ENCODE measurements at regions not wholly inside any gene's neighbourhood (a gene's known extent, or its start where the extent isn't known, plus 50 kb on each side); places are given as distances from the start of the nearest gene placed in this dataset.

- ATAC-seq = no peak
These were observed 112.9 kb upstream of the NOCT start for GRCh38 chr4:138902705-138903104.

GRCh38 chr4:138901177-138901576 is 114.4 kb upstream of the NOCT start:
- ATAC-seq = no peak
- TF ChIP-seq BACH2 (CRISPR knock-in tag; IDR thresholded peaks at IDR 0.05; ENCODE audit: borderline replicate concordance) (no peak), CSDC2 (CRISPR knock-in tag; IDR thresholded peaks at IDR 0.05) (no peak), ZNF8 (CRISPR knock-in tag; IDR thresholded peaks at IDR 0.05) (no peak), TOX (CRISPR knock-in tag; IDR thresholded peaks at IDR 0.05; ENCODE audit: borderline replicate concordance) (no peak), ARNTL (CRISPR knock-in tag; IDR thresholded peaks at IDR 0.05; ENCODE audit: borderline replicate concordance, low read depth) (no peak), POU6F1 (CRISPR knock-in tag; IDR thresholded peaks at IDR 0.05; ENCODE audit: borderline replicate concordance, low read depth) (no peak), ZC3H10 (CRISPR knock-in tag; IDR thresholded peaks at IDR 0.05) (no peak), ZNF70 (CRISPR knock-in tag; IDR thresholded peaks at IDR 0.05) (no peak), TCF4 (CRISPR knock-in tag; IDR thresholded peaks at IDR 0.05; ENCODE audit: borderline replicate concordance) (no peak), GLIS3 (CRISPR knock-in tag; IDR thresholded peaks at IDR 0.05) (no peak), ZFP3 (CRISPR knock-in tag; IDR thresholded peaks at IDR 0.05) (no peak), SNAI2 (CRISPR knock-in tag; IDR thresholded peaks at IDR 0.05) (no peak)
- TF ChIP-seq, protein P1, sequence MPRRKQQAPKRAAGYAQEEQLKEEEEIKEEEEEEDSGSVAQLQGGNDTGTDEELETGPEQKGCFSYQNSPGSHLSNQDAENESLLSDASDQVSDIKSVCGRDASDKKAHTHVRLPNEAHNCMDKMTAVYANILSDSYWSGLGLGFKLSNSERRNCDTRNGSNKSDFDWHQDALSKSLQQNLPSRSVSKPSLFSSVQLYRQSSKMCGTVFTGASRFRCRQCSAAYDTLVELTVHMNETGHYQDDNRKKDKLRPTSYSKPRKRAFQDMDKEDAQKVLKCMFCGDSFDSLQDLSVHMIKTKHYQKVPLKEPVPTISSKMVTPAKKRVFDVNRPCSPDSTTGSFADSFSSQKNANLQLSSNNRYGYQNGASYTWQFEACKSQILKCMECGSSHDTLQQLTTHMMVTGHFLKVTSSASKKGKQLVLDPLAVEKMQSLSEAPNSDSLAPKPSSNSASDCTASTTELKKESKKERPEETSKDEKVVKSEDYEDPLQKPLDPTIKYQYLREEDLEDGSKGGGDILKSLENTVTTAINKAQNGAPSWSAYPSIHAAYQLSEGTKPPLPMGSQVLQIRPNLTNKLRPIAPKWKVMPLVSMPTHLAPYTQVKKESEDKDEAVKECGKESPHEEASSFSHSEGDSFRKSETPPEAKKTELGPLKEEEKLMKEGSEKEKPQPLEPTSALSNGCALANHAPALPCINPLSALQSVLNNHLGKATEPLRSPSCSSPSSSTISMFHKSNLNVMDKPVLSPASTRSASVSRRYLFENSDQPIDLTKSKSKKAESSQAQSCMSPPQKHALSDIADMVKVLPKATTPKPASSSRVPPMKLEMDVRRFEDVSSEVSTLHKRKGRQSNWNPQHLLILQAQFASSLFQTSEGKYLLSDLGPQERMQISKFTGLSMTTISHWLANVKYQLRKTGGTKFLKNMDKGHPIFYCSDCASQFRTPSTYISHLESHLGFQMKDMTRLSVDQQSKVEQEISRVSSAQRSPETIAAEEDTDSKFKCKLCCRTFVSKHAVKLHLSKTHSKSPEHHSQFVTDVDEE (CRISPR knock-in tag; IDR thresholded peaks at IDR 0.05) = no peak
- TF ChIP-seq, protein P2, sequence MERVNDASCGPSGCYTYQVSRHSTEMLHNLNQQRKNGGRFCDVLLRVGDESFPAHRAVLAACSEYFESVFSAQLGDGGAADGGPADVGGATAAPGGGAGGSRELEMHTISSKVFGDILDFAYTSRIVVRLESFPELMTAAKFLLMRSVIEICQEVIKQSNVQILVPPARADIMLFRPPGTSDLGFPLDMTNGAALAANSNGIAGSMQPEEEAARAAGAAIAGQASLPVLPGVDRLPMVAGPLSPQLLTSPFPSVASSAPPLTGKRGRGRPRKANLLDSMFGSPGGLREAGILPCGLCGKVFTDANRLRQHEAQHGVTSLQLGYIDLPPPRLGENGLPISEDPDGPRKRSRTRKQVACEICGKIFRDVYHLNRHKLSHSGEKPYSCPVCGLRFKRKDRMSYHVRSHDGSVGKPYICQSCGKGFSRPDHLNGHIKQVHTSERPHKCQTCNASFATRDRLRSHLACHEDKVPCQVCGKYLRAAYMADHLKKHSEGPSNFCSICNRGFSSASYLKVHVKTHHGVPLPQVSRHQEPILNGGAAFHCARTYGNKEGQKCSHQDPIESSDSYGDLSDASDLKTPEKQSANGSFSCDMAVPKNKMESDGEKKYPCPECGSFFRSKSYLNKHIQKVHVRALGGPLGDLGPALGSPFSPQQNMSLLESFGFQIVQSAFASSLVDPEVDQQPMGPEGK (CRISPR knock-in tag; IDR thresholded peaks at IDR 0.05; ENCODE audit: borderline replicate concordance) = no peak

More at GRCh38 chr4:138902705-138903104, 112.9 kb upstream of the NOCT start:
- TF ChIP-seq, protein P1 (CRISPR knock-in tag; IDR thresholded peaks at IDR 0.05) = no peak

GRCh38 chr4:138899999-138900398 is 115.6 kb upstream of the NOCT start:
- ATAC-seq = no peak
- TF ChIP-seq BACH2 (CRISPR knock-in tag; IDR thresholded peaks at IDR 0.05; ENCODE audit: borderline replicate concordance) = no peak
- no peak for TF ChIP-seq RARB (CRISPR knock-in tag; IDR thresholded peaks at IDR 0.05)
- TF ChIP-seq ESRRG (CRISPR knock-in tag; IDR thresholded peaks at IDR 0.05) = no peak
- TF ChIP-seq POU6F1 (CRISPR knock-in tag; IDR thresholded peaks at IDR 0.05; ENCODE audit: borderline replicate concordance, low read depth) = no peak
- TF ChIP-seq CSDC2 (CRISPR knock-in tag; IDR thresholded peaks at IDR 0.05) = no peak
- TF ChIP-seq CSRNP3 (CRISPR knock-in tag; IDR thresholded peaks at IDR 0.05) = no peak
- no peak for TF ChIP-seq PPARA (CRISPR knock-in tag; IDR thresholded peaks at IDR 0.05; ENCODE audit: borderline replicate concordance)
- TF ChIP-seq ZFP30 (CRISPR knock-in tag; IDR thresholded peaks at IDR 0.05) = no peak
- TF ChIP-seq ZNF8 (CRISPR knock-in tag; IDR thresholded peaks at IDR 0.05) = no peak
- TF ChIP-seq, protein P2 (CRISPR knock-in tag; IDR thresholded peaks at IDR 0.05; ENCODE audit: borderline replicate concordance) = no peak
- TF ChIP-seq ISL1 (CRISPR knock-in tag; IDR thresholded peaks at IDR 0.05) = no peak
- no peak for TF ChIP-seq TCF4 (CRISPR knock-in tag; IDR thresholded peaks at IDR 0.05; ENCODE audit: borderline replicate concordance)
- TF ChIP-seq SNAI2 (CRISPR knock-in tag; IDR thresholded peaks at IDR 0.05) = no peak
- no peak for TF ChIP-seq ZNF565 (CRISPR knock-in tag; conservative IDR thresholded peaks at IDR 0.05; ENCODE audit: low read depth)
- no peak for TF ChIP-seq GLIS3 (CRISPR knock-in tag; IDR thresholded peaks at IDR 0.05)
- no peak for TF ChIP-seq ZFP3 (CRISPR knock-in tag; IDR thresholded peaks at IDR 0.05)
- no peak for TF ChIP-seq ZNF70 (CRISPR knock-in tag; IDR thresholded peaks at IDR 0.05)

Measured in SK-N-SH treated with all-trans-retinoic acid at 6 μM for 48 hours (cell line).